SK-N-SH (cell line): ENCODE measurements at regions not wholly inside any gene's neighbourhood (a gene's known extent, or its start where the extent isn't known, plus 50 kb on each side); places are given as distances from the start of the nearest gene placed in this dataset.

Source experiments
- CTCF ChIP-seq: fragments of 200-600 bp; sonication (generic); IDR thresholded peaks from 2 replicates; pipeline ENCODE4 v1.6.1; 2017; ENCODE audit warnings: antibody characterized with exemption, mild to moderate bottlenecking, moderate library complexity
- EP300 ChIP-seq, 2 experiments: IDR thresholded peaks; 2 replicates each; pipeline versions ENCODE4 v1.4.0 to v1.6.1; 2012; ENCODE audit warnings: borderline replicate concordance in 1 of 2, low read depth in 1 of 2, low read length in 1 of 2
- IRF3 ChIP-seq: fragments of 150-350 bp; IDR thresholded peaks from 2 replicates; pipeline ENCODE4 v1.6.1; 2016; ENCODE audit warnings: mild to moderate bottlenecking, low read depth, low read length
- POLR2AphosphoS5 ChIP-seq: IDR thresholded peaks from 2 replicates; pipeline ENCODE4 v1.6.1; 2012; ENCODE audit warnings: low read depth, low read length
- RAD21 ChIP-seq: IDR thresholded peaks from 2 replicates; pipeline ENCODE4 v1.6.1; 2012; ENCODE audit warnings: mild to moderate bottlenecking, low read length
- RFX5 ChIP-seq: IDR thresholded peaks from 2 replicates; pipeline ENCODE4 v1.6.1; 2012; ENCODE audit warnings: mild to moderate bottlenecking, improper control_type of control experiment, low read length
- TEAD4 ChIP-seq: IDR thresholded peaks from 2 replicates; pipeline ENCODE4 v1.4.0; 2012; ENCODE audit warnings: mild to moderate bottlenecking, borderline replicate concordance; ENCODE audit not compliant: insufficient read depth

DNA sequence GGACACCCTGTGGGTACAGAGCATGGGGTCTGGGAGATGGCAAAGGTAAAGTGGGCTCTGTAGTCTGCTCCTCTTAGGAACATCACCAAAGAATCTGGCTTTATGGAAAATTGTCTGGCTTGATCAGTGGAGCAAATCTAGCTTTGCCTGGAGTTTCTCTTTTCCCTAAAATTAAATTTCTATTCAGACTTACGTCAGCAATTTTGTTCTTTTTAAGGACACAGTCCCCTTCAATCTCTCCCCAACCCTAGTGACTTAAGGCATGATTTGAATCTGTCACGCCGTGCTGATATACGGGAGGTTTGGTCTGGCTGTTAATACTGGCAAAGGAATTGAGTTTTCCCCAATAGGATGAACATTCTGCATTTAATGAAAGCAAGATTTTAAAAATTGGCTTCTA, 72.3 kb upstream of the ERCC6L2 start:
- no peak for TF ChIP-seq EP300 (IDR thresholded peaks at IDR 0.05; ENCODE audit: borderline replicate concordance in 1 of 2, low read depth in 1 of 2, low read length in 1 of 2)
- TF ChIP-seq RFX5 = no peak
- TF ChIP-seq RAD21 = no peak
- no peak for TF ChIP-seq POLR2AphosphoS5
- no peak for TF ChIP-seq CTCF
- no peak for TF ChIP-seq IRF3
- no peak for TF ChIP-seq TEAD4
